Esophagus muscularis mucosa (tissue), 4 donors: ENCODE measurements at regions not wholly inside any gene's neighbourhood (a gene's known extent, or its start where the extent isn't known, plus 50 kb on each side); places are given as distances from the start of the nearest gene placed in this dataset.

Source experiments
- CTCF ChIP-seq, 3 experiments: fragments of 200-600 bp in 2 of 3; fragments of 450-650 bp in 1 of 3; sonication (generic) in 2 of 3; IDR thresholded peaks; one replicate each; pipeline ENCODE4 v1.5.1; 2017 to 2019; ENCODE audit warnings: antibody characterized with exemption in 3 of 3, mild to moderate bottlenecking in 2 of 3, moderate library complexity in 1 of 3
- EP300 ChIP-seq: sonication (generic); formaldehyde crosslinking; IDR thresholded peaks from one replicate; pipeline ENCODE4 v1.6.1; 2017; ENCODE audit warnings: antibody characterized with exemption
- POLR2AphosphoS5 ChIP-seq, 2 donors: sonication (generic); formaldehyde crosslinking; IDR thresholded peaks; one replicate each; pipeline ENCODE4 v1.6.1; 2017; ENCODE audit warnings: antibody characterized with exemption in 2 of 2

- TF ChIP-seq CTCF (IDR thresholded peaks at IDR 0.05) (no peak), POLR2AphosphoS5 (IDR thresholded peaks at IDR 0.05) (no peak), EP300 (no peak)
Observed at GRCh38 chr7:12968836-12969422, 281.5 kb downstream of the ARL4A start.
